AG04450 (cell line): ENCODE measurements at regions not wholly inside any gene's neighbourhood (a gene's known extent, or its start where the extent isn't known, plus 50 kb on each side); places are given as distances from the start of the nearest gene placed in this dataset.
A peak's percentile ranks its signal among the peaks of the same experiment; 100 is the strongest.

Source experiments
- CTCF ChIA-PET: fragments of 300-600, 350-600 bp; formaldehyde crosslinking; extraction: SDS; loops from one replicate; lab custom pipeline; 2022; ENCODE audit warnings: antibody characterized with exemption, inconsistent platforms; lab: Charles Lee
- POLR2A ChIA-PET: fragments of 350-600 bp; formaldehyde crosslinking; extraction: SDS; loops from one replicate; lab custom pipeline; 2021; ENCODE audit warnings: antibody characterized with exemption, inconsistent platforms; lab: Yijun Ruan, JAX
- DNase-seq: peaks from one replicate; pipeline ENCODE4 v3.0.0-alpha.2; 2011; ENCODE audit warnings: low read depth, low spot score
- H3K27ac ChIP-seq: one replicate; pipeline ENCODE4 v1.5.1; 2012; ENCODE audit warnings: low read depth, low read length, control low read depth
- H3K27me3 ChIP-seq: one replicate; pipeline ENCODE4 v1.6.0; 2012; ENCODE audit warnings: low read length; ENCODE audit not compliant: control insufficient read depth, insufficient read depth
- H3K4me3 ChIP-seq: 2 replicates; pipeline ENCODE4 v1.5.1; 2011; ENCODE audit warnings: mild to moderate bottlenecking, low read depth, low read length, control low read depth
- H3K9me3 ChIP-seq: 2 replicates; pipeline ENCODE4 v1.5.1; 2012; ENCODE audit warnings: low read length; ENCODE audit not compliant: control insufficient read depth, insufficient read depth
- CTCF ChIP-seq: IDR thresholded peaks from 2 replicates; pipeline ENCODE4 v1.5.1; 2011; ENCODE audit warnings: low read depth, low read length, control low read depth, inconsistent platforms

DNA sequence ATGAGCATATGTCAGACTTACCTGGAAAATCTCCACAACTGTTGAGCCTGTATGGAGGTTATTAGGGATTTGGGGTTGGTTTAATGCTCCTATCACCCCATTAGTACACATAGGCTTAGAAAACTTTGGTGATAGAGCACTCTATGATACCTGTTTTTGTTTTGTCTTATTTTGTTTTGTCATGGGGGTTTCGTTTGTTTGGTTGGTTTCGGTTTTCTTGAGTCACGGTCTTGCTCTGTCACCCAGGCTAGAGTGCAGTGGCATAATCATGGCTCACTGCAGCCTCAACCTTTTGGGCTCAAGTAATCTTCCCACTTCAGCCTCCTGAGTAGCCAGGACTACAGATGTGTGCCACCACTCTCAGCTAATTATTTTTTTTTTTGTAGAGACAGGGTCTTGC lies 70.0 kb downstream of the MZT1 start:
- H3K4me3 ChIP-seq: no peak overlapping the region
- H3K9me3 ChIP-seq: no peaks in the 10 kb centered on the region
- no peak overlapping the region for H3K27ac ChIP-seq
- TF ChIP-seq CTCF: no peak
- no peak for DNase-seq
- CTCF ChIA-PET: no interaction called here
- POLR2A ChIA-PET: no interaction called here
- no peaks in the 10 kb centered on the region for H3K27me3 ChIP-seq

- Histone ChIP-seq H3K27ac (no peak overlapping the region), H3K4me3 (no peak overlapping the region), H3K9me3 (no peaks in the 10 kb centered on the region), H3K27me3 (no peaks in the 10 kb centered on the region)
- CTCF ChIA-PET: no interaction called here
- POLR2A ChIA-PET: no interaction called here
- no peak for DNase-seq
- TF ChIP-seq CTCF: no peak
These were observed 71.1 kb downstream of the MZT1 start for GRCh38 chr13:72656357-72656756.

DNA sequence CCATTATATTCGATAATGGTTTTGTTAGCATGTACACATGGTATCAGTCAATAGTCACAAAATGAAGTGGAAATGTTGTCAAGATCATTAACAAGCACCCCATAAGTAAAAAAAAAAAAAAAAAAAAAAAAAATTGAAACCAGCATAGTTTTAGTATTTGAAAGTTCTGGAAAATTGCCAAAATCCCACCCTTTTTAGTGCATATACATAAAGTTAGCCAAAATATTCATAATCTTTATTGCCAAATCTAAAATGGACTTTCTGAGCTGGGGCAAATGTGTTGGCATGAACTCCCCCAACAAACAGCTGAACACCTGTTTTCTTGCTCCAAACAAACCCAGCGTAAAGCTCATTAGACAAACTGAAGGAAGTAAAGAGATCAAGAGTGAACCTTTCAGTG lies 73.9 kb downstream of the MZT1 start:
- no peaks in the 10 kb centered on the region for H3K9me3 ChIP-seq
- H3K4me3 ChIP-seq: no peak overlapping the region
- H3K27ac ChIP-seq: no peak overlapping the region
- H3K27me3 ChIP-seq: no peaks in the 10 kb centered on the region
- no peak for DNase-seq
- CTCF ChIA-PET: no interaction called here
- TF ChIP-seq CTCF: no peak
- POLR2A ChIA-PET: no interaction called here

DNA sequence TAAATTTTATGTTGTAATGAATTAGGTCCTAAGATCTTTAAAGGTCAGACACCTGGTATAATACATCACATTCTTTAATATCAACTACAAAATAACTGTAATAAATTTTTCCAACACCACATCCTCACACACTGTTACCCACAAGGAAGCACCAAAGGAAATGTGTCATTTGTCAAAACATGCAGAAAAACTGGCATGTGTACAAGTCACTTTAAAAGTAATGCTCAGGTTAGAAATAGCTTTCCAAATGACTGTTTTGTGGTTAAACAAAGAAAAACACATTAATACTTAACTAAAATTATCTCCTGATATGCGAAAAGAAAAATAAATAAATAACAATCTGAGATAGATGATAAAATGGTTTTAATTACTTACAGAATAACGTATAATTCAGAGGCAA lies 74.7 kb downstream of the MZT1 start:
- Histone ChIP-seq H3K27ac (no peak overlapping the region), H3K9me3 (no peaks in the 10 kb centered on the region), H3K27me3 (no peaks in the 10 kb centered on the region), H3K4me3 (no peak overlapping the region)
- ChIA-PET CTCF (interaction anchor here (1.5 kb wide), 1 partner anchor 9 kb away, joined by 8 read pairs; no protein-coding TSS in a partner anchor), POLR2A (no interaction called here)
- no peak for DNase-seq
- TF ChIP-seq CTCF: no peak

DNA sequence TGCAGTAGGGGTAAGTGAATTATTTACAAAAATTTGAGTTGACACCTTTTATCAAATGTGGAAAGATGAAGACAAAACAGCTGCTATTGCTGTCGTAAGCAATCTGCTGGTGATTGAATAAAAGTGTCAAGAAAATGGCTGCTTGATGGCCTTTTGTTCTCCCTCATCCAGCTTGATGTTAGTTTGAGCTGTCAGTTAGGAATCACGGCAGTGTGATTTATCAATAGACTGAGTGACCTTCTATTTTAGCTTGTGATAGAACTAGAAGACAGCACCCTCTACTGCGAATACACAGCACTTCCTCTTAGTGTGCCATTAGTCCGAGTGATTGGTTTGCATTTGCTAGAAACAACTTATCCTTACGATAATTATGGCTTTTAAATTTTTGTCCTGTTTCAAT lies 76.3 kb downstream of the MZT1 start:
- Histone ChIP-seq H3K27me3 (no peaks in the 10 kb centered on the region), H3K4me3 (no peak overlapping the region), H3K9me3 (no peaks in the 10 kb centered on the region), H3K27ac (no peak overlapping the region)
- CTCF ChIA-PET: no interaction called here
- no peak for DNase-seq
- POLR2A ChIA-PET: no interaction called here
- TF ChIP-seq CTCF: peak; percentile 9; the same call in 1 of the 2 replicates
